GM23338 (cell line): ENCODE measurements at regions not wholly inside any gene's neighbourhood (a gene's known extent, or its start where the extent isn't known, plus 50 kb on each side); places are given as distances from the start of the nearest gene placed in this dataset.

ENCODE experiments used
- CREB1 ChIP-seq: fragments of 250-450 bp; sonication (Bioruptor Pico); IDR thresholded peaks from 2 replicates; pipeline ENCODE4 v1.5.0; 2020; ENCODE audit warnings: low read depth, mild to moderate bottlenecking, moderate library complexity
- EZH2 ChIP-seq: fragments of 200-600 bp; sonication (generic); IDR thresholded peaks from one replicate; pipeline ENCODE4 v1.8.0; 2017; ENCODE audit warnings: antibody characterized with exemption, mild to moderate bottlenecking, low read depth; ENCODE audit not compliant: unreplicated experiment
- EZH2phosphoT487 ChIP-seq: fragments of 200-600 bp; sonication (generic); IDR thresholded peaks from one replicate; pipeline ENCODE4 v1.8.1; 2018; ENCODE audit warnings: antibody characterized with exemption; ENCODE audit not compliant: unreplicated experiment
- JUNB ChIP-seq: IDR thresholded peaks from one replicate; pipeline ENCODE4 v1.6.1; 2016; ENCODE audit warnings: antibody characterized with exemption; ENCODE audit not compliant: unreplicated experiment
- NANOG ChIP-seq: IDR thresholded peaks from 2 replicates; pipeline ENCODE4 v1.6.1; 2016; ENCODE audit warnings: antibody characterized with exemption, borderline replicate concordance
- POLR2AphosphoS5 ChIP-seq: IDR thresholded peaks from 2 replicates; pipeline ENCODE4 v1.6.1; 2016; ENCODE audit warnings: antibody characterized with exemption, low read depth
- STAT1 ChIP-seq: IDR thresholded peaks from one replicate; pipeline ENCODE4 v1.6.1; 2016; ENCODE audit warnings: antibody characterized with exemption; ENCODE audit not compliant: unreplicated experiment
- ZNF114 ChIP-seq: fragments of 250-450 bp; sonication (Bioruptor Pico); IDR thresholded peaks from 2 replicates; pipeline ENCODE4 v1.5.0; 2020; ENCODE audit warnings: mild to moderate bottlenecking, moderate library complexity
- ZNF331 ChIP-seq: fragments of 250-450 bp; sonication (Bioruptor Pico); IDR thresholded peaks from 2 replicates; pipeline ENCODE4 v1.5.0; 2020; ENCODE audit warnings: low read depth, mild to moderate bottlenecking, moderate library complexity
- TF ChIP-seq, protein P1 (sequence below), 2 experiments: fragments of 200-600 bp in 1 of 2; sonication (generic) in 1 of 2; conservative IDR thresholded peaks; 2 replicates each; pipeline versions ENCODE4 v1.5.1 to v1.6.1; 2016 to 2017; ENCODE audit warnings: antibody characterized with exemption in 2 of 2, low read depth in 2 of 2, mild to moderate bottlenecking in 2 of 2, moderate library complexity in 1 of 2
- TF ChIP-seq, protein P2 (sequence below): IDR thresholded peaks from one replicate; pipeline ENCODE4 v1.6.1; 2018; ENCODE audit warnings: antibody characterized with exemption; ENCODE audit not compliant: unreplicated experiment
- TF ChIP-seq, protein P3 (sequence below): IDR thresholded peaks from 2 replicates; pipeline ENCODE4 v1.6.1; 2016; ENCODE audit warnings: antibody characterized with exemption

DNA sequence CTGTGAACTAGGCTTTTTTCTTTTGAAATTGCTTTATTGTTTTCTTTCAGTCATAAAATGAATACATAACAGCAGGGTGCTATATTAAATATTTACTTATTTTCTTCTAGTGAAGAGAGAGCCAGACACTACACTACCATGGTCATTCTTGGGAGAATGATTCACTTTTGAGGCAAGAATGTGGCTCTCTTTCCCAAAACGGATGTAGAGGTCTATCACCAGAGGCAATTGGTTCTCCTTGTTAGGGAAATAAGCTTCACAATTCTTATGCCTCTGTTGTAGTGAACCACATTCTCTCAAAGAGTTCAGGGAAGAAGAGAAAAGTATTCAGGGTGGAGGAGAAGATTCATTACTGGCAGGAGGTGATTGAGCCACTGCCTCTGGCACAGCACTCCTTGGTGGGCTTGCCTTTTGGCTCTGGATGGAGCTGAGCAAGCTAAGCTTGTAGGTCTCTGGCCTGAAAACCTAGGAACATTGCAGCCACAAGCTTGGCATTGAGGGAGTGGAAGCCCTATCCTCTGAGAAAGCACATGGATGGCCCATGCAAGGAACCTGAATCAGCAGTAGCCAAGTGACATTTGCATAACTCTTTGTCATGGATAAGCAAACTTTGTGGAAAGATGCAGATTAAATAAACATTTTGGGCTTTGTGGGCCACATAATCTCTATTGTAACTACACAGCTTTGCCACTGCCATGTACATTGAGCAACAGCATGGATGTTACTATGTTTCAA is 179.0 kb upstream of the TNC start:
- TF ChIP-seq POLR2AphosphoS5 (no peak), EZH2phosphoT487 (no peak), EZH2 (no peak), ZNF331 (CRISPR knock-in tag) (no peak), JUNB (no peak), CREB1 (CRISPR knock-in tag) (no peak), ZNF114 (CRISPR knock-in tag) (no peak), NANOG (0 out of 2 replicates have a peak, but pooled peaks have one; percentile 18), STAT1 (no peak)
- TF ChIP-seq, protein P1, sequence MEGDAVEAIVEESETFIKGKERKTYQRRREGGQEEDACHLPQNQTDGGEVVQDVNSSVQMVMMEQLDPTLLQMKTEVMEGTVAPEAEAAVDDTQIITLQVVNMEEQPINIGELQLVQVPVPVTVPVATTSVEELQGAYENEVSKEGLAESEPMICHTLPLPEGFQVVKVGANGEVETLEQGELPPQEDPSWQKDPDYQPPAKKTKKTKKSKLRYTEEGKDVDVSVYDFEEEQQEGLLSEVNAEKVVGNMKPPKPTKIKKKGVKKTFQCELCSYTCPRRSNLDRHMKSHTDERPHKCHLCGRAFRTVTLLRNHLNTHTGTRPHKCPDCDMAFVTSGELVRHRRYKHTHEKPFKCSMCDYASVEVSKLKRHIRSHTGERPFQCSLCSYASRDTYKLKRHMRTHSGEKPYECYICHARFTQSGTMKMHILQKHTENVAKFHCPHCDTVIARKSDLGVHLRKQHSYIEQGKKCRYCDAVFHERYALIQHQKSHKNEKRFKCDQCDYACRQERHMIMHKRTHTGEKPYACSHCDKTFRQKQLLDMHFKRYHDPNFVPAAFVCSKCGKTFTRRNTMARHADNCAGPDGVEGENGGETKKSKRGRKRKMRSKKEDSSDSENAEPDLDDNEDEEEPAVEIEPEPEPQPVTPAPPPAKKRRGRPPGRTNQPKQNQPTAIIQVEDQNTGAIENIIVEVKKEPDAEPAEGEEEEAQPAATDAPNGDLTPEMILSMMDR (conservative IDR thresholded peaks at IDR 0.05; ENCODE audit: low read depth in 2 of 2): no peak
- TF ChIP-seq, protein P2, sequence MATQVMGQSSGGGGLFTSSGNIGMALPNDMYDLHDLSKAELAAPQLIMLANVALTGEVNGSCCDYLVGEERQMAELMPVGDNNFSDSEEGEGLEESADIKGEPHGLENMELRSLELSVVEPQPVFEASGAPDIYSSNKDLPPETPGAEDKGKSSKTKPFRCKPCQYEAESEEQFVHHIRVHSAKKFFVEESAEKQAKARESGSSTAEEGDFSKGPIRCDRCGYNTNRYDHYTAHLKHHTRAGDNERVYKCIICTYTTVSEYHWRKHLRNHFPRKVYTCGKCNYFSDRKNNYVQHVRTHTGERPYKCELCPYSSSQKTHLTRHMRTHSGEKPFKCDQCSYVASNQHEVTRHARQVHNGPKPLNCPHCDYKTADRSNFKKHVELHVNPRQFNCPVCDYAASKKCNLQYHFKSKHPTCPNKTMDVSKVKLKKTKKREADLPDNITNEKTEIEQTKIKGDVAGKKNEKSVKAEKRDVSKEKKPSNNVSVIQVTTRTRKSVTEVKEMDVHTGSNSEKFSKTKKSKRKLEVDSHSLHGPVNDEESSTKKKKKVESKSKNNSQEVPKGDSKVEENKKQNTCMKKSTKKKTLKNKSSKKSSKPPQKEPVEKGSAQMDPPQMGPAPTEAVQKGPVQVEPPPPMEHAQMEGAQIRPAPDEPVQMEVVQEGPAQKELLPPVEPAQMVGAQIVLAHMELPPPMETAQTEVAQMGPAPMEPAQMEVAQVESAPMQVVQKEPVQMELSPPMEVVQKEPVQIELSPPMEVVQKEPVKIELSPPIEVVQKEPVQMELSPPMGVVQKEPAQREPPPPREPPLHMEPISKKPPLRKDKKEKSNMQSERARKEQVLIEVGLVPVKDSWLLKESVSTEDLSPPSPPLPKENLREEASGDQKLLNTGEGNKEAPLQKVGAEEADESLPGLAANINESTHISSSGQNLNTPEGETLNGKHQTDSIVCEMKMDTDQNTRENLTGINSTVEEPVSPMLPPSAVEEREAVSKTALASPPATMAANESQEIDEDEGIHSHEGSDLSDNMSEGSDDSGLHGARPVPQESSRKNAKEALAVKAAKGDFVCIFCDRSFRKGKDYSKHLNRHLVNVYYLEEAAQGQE: no peak
- TF ChIP-seq, protein P3, sequence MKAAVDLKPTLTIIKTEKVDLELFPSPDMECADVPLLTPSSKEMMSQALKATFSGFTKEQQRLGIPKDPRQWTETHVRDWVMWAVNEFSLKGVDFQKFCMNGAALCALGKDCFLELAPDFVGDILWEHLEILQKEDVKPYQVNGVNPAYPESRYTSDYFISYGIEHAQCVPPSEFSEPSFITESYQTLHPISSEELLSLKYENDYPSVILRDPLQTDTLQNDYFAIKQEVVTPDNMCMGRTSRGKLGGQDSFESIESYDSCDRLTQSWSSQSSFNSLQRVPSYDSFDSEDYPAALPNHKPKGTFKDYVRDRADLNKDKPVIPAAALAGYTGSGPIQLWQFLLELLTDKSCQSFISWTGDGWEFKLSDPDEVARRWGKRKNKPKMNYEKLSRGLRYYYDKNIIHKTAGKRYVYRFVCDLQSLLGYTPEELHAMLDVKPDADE: no peak
